ENCODE measurements at regions not wholly inside any gene's neighbourhood (a gene's known extent, or its start where the extent isn't known, plus 50 kb on each side); places are given as distances from the start of the nearest gene placed in this dataset.

- TF ChIP-seq SP1 (IDR thresholded peaks at IDR 0.05) (no peak), ELF4 (IDR thresholded peaks at IDR 0.05) (no peak), FOXK2 (IDR thresholded peaks at IDR 0.05) (no peak), ZNF384 (IDR thresholded peaks at IDR 0.05) (no peak), SUZ12 (IDR thresholded peaks at IDR 0.05) (no peak), PKNOX1 (IDR thresholded peaks at IDR 0.05) (no peak), ARNT (IDR thresholded peaks at IDR 0.05) (no peak), CTBP1 (IDR thresholded peaks at IDR 0.05; ENCODE audit: borderline replicate concordance) (no peak), TARDBP (IDR thresholded peaks at IDR 0.05) (no peak), FOXM1 (IDR thresholded peaks at IDR 0.05; ENCODE audit: borderline replicate concordance) (no peak), NFRKB (IDR thresholded peaks at IDR 0.05) (no peak), L3MBTL2 (conservative IDR thresholded peaks at IDR 0.05) (no peak), BHLHE40 (IDR thresholded peaks at IDR 0.05; ENCODE audit: borderline replicate concordance) (no peak)
- no peak for DNase-seq (ENCODE audit: extremely low spot score)
- CTCF ChIA-PET: interaction anchor here (1.3 kb wide), 2 partner anchors 10 to 21 kb away, joined by 3 to 4 read pairs; no protein-coding TSS in a partner anchor
Measured at GRCh38 chr16:73545755-73546154, 497.8 kb upstream of the ZFHX3 start.

GRCh38 chr16:73545290-73545689 is 497.4 kb upstream of the ZFHX3 start:
- ChIA-PET CTCF (interaction anchor here (1.3 kb wide), 1 partner anchor 20 kb away, joined by 3 read pairs; no protein-coding TSS in a partner anchor), POLR2A (no interaction called here)
- DNase-seq (ENCODE audit: extremely low spot score): no peak
- TF ChIP-seq ELF4 (IDR thresholded peaks at IDR 0.05) (no peak), CTBP1 (IDR thresholded peaks at IDR 0.05; ENCODE audit: borderline replicate concordance) (no peak)

More at GRCh38 chr16:73545755-73546154, 497.8 kb upstream of the ZFHX3 start:
- POLR2A ChIA-PET: interaction anchor here (0.5 kb wide), 1 partner anchor 783 kb away, joined by 3 read pairs; no protein-coding TSS in a partner anchor

GRCh38 chr16:73544826-73545225 is 496.9 kb upstream of the ZFHX3 start:
- DNase-seq (ENCODE audit: extremely low spot score): no peak
- ChIA-PET POLR2A (no interaction called here), CTCF (no interaction called here)
- TF ChIP-seq HDGF (IDR thresholded peaks at IDR 0.05; ENCODE audit: borderline replicate concordance): no peak
- no peak for TF ChIP-seq NFRKB (IDR thresholded peaks at IDR 0.05)
- TF ChIP-seq SP1 (IDR thresholded peaks at IDR 0.05): no peak
- TF ChIP-seq ARNT (IDR thresholded peaks at IDR 0.05): no peak

GRCh38 chr16:73543970-73544599 is 496.2 kb upstream of the ZFHX3 start:
- no peak for DNase-seq (ENCODE audit: extremely low spot score)
- no peak for TF ChIP-seq FOXK2 (IDR thresholded peaks at IDR 0.05)
- no peak for TF ChIP-seq FOXA1 (IDR thresholded peaks at IDR 0.05)
- no peak for TF ChIP-seq HDGF (IDR thresholded peaks at IDR 0.05; ENCODE audit: borderline replicate concordance)
- TF ChIP-seq CTBP1 (IDR thresholded peaks at IDR 0.05; ENCODE audit: borderline replicate concordance): no peak
- no peak for TF ChIP-seq L3MBTL2 (conservative IDR thresholded peaks at IDR 0.05)
- no peak for TF ChIP-seq SP1 (IDR thresholded peaks at IDR 0.05)
- TF ChIP-seq ZNF384 (IDR thresholded peaks at IDR 0.05): no peak
- no peak for TF ChIP-seq FOXM1 (IDR thresholded peaks at IDR 0.05; ENCODE audit: borderline replicate concordance)
- TF ChIP-seq TARDBP (IDR thresholded peaks at IDR 0.05): no peak
- TF ChIP-seq SUZ12 (IDR thresholded peaks at IDR 0.05): no peak
- TF ChIP-seq LEF1 (IDR thresholded peaks at IDR 0.05; ENCODE audit: borderline replicate concordance): no peak
- TF ChIP-seq PKNOX1 (IDR thresholded peaks at IDR 0.05): no peak
- no peak for TF ChIP-seq NFRKB (IDR thresholded peaks at IDR 0.05)
- no peak for TF ChIP-seq ELF4 (IDR thresholded peaks at IDR 0.05)
- no peak for TF ChIP-seq BHLHE40 (IDR thresholded peaks at IDR 0.05; ENCODE audit: borderline replicate concordance)
- TF ChIP-seq ARNT (IDR thresholded peaks at IDR 0.05): no peak
- ChIA-PET POLR2A (no interaction called here), CTCF (no interaction called here)

- no peak for TF ChIP-seq SUZ12 (IDR thresholded peaks at IDR 0.05)
- TF ChIP-seq HDGF (IDR thresholded peaks at IDR 0.05; ENCODE audit: borderline replicate concordance): no peak
- TF ChIP-seq PKNOX1 (IDR thresholded peaks at IDR 0.05): no peak
- TF ChIP-seq LEF1 (IDR thresholded peaks at IDR 0.05; ENCODE audit: borderline replicate concordance): no peak
- no peak for TF ChIP-seq SP1 (IDR thresholded peaks at IDR 0.05)
- TF ChIP-seq FOXK2 (IDR thresholded peaks at IDR 0.05): no peak
- TF ChIP-seq NFRKB (IDR thresholded peaks at IDR 0.05): no peak
- TF ChIP-seq TARDBP (IDR thresholded peaks at IDR 0.05): no peak
- no peak for TF ChIP-seq ELF4 (IDR thresholded peaks at IDR 0.05)
- no peak for TF ChIP-seq L3MBTL2 (conservative IDR thresholded peaks at IDR 0.05)
- ChIA-PET CTCF (no interaction called here), POLR2A (no interaction called here)
- no peak for DNase-seq (ENCODE audit: extremely low spot score)
Measured at GRCh38 chr16:73543331-73543969, 495.5 kb upstream of the ZFHX3 start.

- ChIA-PET CTCF (interaction anchor here (0.6 kb wide), 1 partner anchor 70 kb away, joined by 3 read pairs; no protein-coding TSS in a partner anchor), POLR2A (no interaction called here)
- no peak for DNase-seq (ENCODE audit: extremely low spot score)
- TF ChIP-seq ZNF384 (IDR thresholded peaks at IDR 0.05): no peak
- TF ChIP-seq L3MBTL2 (conservative IDR thresholded peaks at IDR 0.05): no peak
- no peak for TF ChIP-seq PKNOX1 (IDR thresholded peaks at IDR 0.05)
- TF ChIP-seq NFRKB (IDR thresholded peaks at IDR 0.05): no peak
- TF ChIP-seq FOXK2 (IDR thresholded peaks at IDR 0.05): no peak
- TF ChIP-seq BHLHE40 (IDR thresholded peaks at IDR 0.05; ENCODE audit: borderline replicate concordance): no peak
- TF ChIP-seq CTBP1 (IDR thresholded peaks at IDR 0.05; ENCODE audit: borderline replicate concordance): no peak
- TF ChIP-seq SUZ12 (IDR thresholded peaks at IDR 0.05): no peak
- TF ChIP-seq LEF1 (IDR thresholded peaks at IDR 0.05; ENCODE audit: borderline replicate concordance): no peak
- TF ChIP-seq FOXM1 (IDR thresholded peaks at IDR 0.05; ENCODE audit: borderline replicate concordance): no peak
- no peak for TF ChIP-seq SP1 (IDR thresholded peaks at IDR 0.05)
- no peak for TF ChIP-seq ELF4 (IDR thresholded peaks at IDR 0.05)
- TF ChIP-seq TARDBP (IDR thresholded peaks at IDR 0.05): no peak
- no peak for TF ChIP-seq ARNT (IDR thresholded peaks at IDR 0.05)
- TF ChIP-seq HDGF (IDR thresholded peaks at IDR 0.05; ENCODE audit: borderline replicate concordance): no peak
- TF ChIP-seq FOXA1 (IDR thresholded peaks at IDR 0.05): no peak
Measured at GRCh38 chr16:73542885-73543284, 495.0 kb upstream of the ZFHX3 start.

Data from HEK293T (cell line).